ENCODE measurements at regions not wholly inside any gene's neighbourhood (a gene's known extent, or its start where the extent isn't known, plus 50 kb on each side); places are given as distances from the start of the nearest gene placed in this dataset.

- DNase-seq (ENCODE audit: extremely low read depth in 1 of 2, low read depth in 1 of 2) = no peak
Measured at GRCh38 chr6:154561750-154562149, 51.3 kb upstream of the CNKSR3 start.

- DNase-seq (ENCODE audit: extremely low read depth in 1 of 2, low read depth in 1 of 2) = no peak
Measured at GRCh38 chr6:154565331-154565730, 54.8 kb upstream of the CNKSR3 start.

GRCh38 chr6:154566866-154567265, 56.4 kb upstream of the CNKSR3 start:
- DNase-seq (ENCODE audit: extremely low read depth in 1 of 2, low read depth in 1 of 2) = no peak

- DNase-seq (ENCODE audit: extremely low read depth in 1 of 2, low read depth in 1 of 2) = no peak
Measured at GRCh38 chr6:154567695-154568220, 57.3 kb upstream of the CNKSR3 start.

GRCh38 chr6:154569156-154569862, 58.8 kb upstream of the CNKSR3 start:
- DNase-seq (ENCODE audit: extremely low read depth in 1 of 2, low read depth in 1 of 2) = no peak

GRCh38 chr6:154570505-154570904, 60.0 kb upstream of the CNKSR3 start:
- no peak for DNase-seq (ENCODE audit: extremely low read depth in 1 of 2, low read depth in 1 of 2)

GRCh38 chr6:154572556-154572955, 62.1 kb upstream of the CNKSR3 start:
- no peak for DNase-seq (ENCODE audit: extremely low read depth in 1 of 2, low read depth in 1 of 2)

- no peak for DNase-seq (ENCODE audit: extremely low read depth in 1 of 2, low read depth in 1 of 2)
Measured at GRCh38 chr6:154578004-154578559, 67.6 kb upstream of the CNKSR3 start.

- no peak for DNase-seq (ENCODE audit: extremely low read depth in 1 of 2, low read depth in 1 of 2)
Measured at GRCh38 chr6:154579046-154579445, 68.6 kb upstream of the CNKSR3 start.

- DNase-seq (ENCODE audit: extremely low read depth in 1 of 2, low read depth in 1 of 2) = no peak
Measured at GRCh38 chr6:154579485-154579884, 69.0 kb upstream of the CNKSR3 start.

- DNase-seq (ENCODE audit: extremely low read depth in 1 of 2, low read depth in 1 of 2) = no peak
Measured at GRCh38 chr6:154580397-154581135, 70.1 kb upstream of the CNKSR3 start.

GRCh38 chr6:154582696-154583095, 72.2 kb upstream of the CNKSR3 start:
- no peak for DNase-seq (ENCODE audit: extremely low read depth in 1 of 2, low read depth in 1 of 2)

- no peak for DNase-seq (ENCODE audit: extremely low read depth in 1 of 2, low read depth in 1 of 2)
Measured at GRCh38 chr6:154583546-154584188, 73.2 kb upstream of the CNKSR3 start.

- DNase-seq (ENCODE audit: extremely low read depth in 1 of 2, low read depth in 1 of 2) = no peak
Measured at GRCh38 chr6:154590756-154591155, 80.3 kb upstream of the CNKSR3 start.

GRCh38 chr6:154591234-154591633, 80.7 kb upstream of the CNKSR3 start:
- no peak for DNase-seq (ENCODE audit: extremely low read depth in 1 of 2, low read depth in 1 of 2)

- DNase-seq (ENCODE audit: extremely low read depth in 1 of 2, low read depth in 1 of 2) = no peak
Measured at GRCh38 chr6:154592199-154592860, 81.8 kb upstream of the CNKSR3 start.

- no peak for DNase-seq (ENCODE audit: extremely low read depth in 1 of 2, low read depth in 1 of 2)
Measured at GRCh38 chr6:154593122-154593521, 82.6 kb upstream of the CNKSR3 start.

GRCh38 chr6:154594496-154595198, 84.2 kb upstream of the CNKSR3 start:
- no peak for DNase-seq (ENCODE audit: extremely low read depth in 1 of 2, low read depth in 1 of 2)

GRCh38 chr6:154595538-154595937, 85.1 kb upstream of the CNKSR3 start:
- no peak for DNase-seq (ENCODE audit: extremely low read depth in 1 of 2, low read depth in 1 of 2)

- no peak for DNase-seq (ENCODE audit: extremely low read depth in 1 of 2, low read depth in 1 of 2)
Measured at GRCh38 chr6:154596009-154596408, 85.5 kb upstream of the CNKSR3 start.
